Peyer's patch (tissue), 4 donors: ENCODE measurements at regions not wholly inside any gene's neighbourhood (a gene's known extent, or its start where the extent isn't known, plus 50 kb on each side); places are given as distances from the start of the nearest gene placed in this dataset.
A peak's percentile ranks its signal among the peaks of the same experiment; 100 is the strongest.

Experiments used
- DNase-seq, 3 donors: peaks; one replicate each; pipeline ENCODE4 v3.0.0-alpha.2; 2017 to 2019
- H3K27ac ChIP-seq, 4 donors: fragments of 200-600 bp; sonication (generic); one replicate each; pipeline ENCODE4 v1.5.1; 2016 to 2019
- H3K27me3 ChIP-seq, 2 donors: fragments of 200-600 bp; sonication (generic); one replicate each; pipeline ENCODE4 v1.5.1; 2019
- H3K36me3 ChIP-seq, 3 donors: fragments of 200-600 bp; sonication (generic); one replicate each; pipeline ENCODE4 v1.5.1; 2016 to 2019
- H3K4me1 ChIP-seq, 4 donors: fragments of 200-600 bp; sonication (generic); one replicate each; pipeline ENCODE4 v1.5.1; 2016 to 2019
- H3K4me3 ChIP-seq, 4 donors: fragments of 200-600 bp; sonication (generic); 1 replicate in 3 of 4; 2 replicates in 1 of 4; pipeline ENCODE4 v1.5.1; 2016 to 2019; ENCODE audit warnings: mild to moderate bottlenecking in 1 of 4
- H3K9me3 ChIP-seq, 4 donors: fragments of 200-600 bp; sonication (generic); one replicate each; pipeline ENCODE4 v1.5.1; 2016 to 2019; ENCODE audit warnings: mild to moderate bottlenecking in 1 of 4
- POLR2A ChIP-seq, 2 donors: fragments of 450-650 bp; IDR thresholded peaks; one replicate each; pipeline ENCODE4 v1.5.1; 2017; ENCODE audit warnings: antibody characterized with exemption in 2 of 2, mild to moderate bottlenecking in 2 of 2, moderate library complexity in 2 of 2
- TF ChIP-seq, protein P1 (sequence below), 6 experiments: fragments of 450-650 bp in 4 of 6; fragments of 200-600 bp in 2 of 6; sonication (generic) in 1 of 6; IDR thresholded peaks; one replicate each; pipeline ENCODE4 v1.5.1; 2017 to 2019; ENCODE audit warnings: antibody characterized with exemption in 6 of 6, mild to moderate bottlenecking in 3 of 6, moderate library complexity in 1 of 6

DNA sequence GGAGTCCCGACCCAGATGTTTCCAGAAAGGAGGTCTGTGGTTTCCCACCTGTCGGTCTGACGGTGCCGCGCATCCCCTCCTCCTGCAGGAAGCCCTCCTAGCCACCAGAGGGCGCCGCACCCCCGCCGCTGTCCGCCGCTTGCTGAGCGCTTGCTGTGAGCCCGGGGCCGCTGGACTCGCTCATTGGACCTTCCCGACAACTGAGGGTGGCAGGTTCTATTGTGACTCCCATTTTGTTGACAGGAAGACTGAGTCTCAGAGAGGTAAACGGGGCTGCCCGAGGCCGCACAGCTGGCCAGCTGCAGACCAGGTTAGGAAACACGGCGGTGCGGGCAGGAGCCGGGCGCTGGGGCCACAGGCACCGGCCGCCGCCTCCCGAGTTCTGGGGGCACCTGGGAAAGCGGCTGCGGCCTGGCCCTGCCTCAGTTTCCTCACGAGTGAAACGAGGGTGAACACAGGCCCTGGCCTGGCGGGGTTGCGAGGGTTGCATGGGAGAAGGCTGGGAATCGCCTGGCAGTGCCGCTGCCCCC is 191.1 kb upstream of the CIBAR2 start:
- Histone ChIP-seq H3K9me3 (no peaks in the 10 kb centered on the region), H3K27ac (no peak overlapping the region), H3K27me3 (no peaks in the 10 kb centered on the region), H3K4me3 (peak overlapping the region in 2 of 4 donors; percentile 3 to 19), H3K4me1 (peaks cover 0 to 22% (median 12%) of the 10 kb centered on the region in 4 donors), H3K36me3 (no peaks in the 10 kb centered on the region)
- TF ChIP-seq, protein P1, sequence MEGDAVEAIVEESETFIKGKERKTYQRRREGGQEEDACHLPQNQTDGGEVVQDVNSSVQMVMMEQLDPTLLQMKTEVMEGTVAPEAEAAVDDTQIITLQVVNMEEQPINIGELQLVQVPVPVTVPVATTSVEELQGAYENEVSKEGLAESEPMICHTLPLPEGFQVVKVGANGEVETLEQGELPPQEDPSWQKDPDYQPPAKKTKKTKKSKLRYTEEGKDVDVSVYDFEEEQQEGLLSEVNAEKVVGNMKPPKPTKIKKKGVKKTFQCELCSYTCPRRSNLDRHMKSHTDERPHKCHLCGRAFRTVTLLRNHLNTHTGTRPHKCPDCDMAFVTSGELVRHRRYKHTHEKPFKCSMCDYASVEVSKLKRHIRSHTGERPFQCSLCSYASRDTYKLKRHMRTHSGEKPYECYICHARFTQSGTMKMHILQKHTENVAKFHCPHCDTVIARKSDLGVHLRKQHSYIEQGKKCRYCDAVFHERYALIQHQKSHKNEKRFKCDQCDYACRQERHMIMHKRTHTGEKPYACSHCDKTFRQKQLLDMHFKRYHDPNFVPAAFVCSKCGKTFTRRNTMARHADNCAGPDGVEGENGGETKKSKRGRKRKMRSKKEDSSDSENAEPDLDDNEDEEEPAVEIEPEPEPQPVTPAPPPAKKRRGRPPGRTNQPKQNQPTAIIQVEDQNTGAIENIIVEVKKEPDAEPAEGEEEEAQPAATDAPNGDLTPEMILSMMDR (IDR thresholded peaks at IDR 0.05): peak; percentile 87 to 98 (median 92)
- TF ChIP-seq POLR2A (IDR thresholded peaks at IDR 0.05): no peak
- peak; percentile 53 to 81 (median 77) for DNase-seq

DNA sequence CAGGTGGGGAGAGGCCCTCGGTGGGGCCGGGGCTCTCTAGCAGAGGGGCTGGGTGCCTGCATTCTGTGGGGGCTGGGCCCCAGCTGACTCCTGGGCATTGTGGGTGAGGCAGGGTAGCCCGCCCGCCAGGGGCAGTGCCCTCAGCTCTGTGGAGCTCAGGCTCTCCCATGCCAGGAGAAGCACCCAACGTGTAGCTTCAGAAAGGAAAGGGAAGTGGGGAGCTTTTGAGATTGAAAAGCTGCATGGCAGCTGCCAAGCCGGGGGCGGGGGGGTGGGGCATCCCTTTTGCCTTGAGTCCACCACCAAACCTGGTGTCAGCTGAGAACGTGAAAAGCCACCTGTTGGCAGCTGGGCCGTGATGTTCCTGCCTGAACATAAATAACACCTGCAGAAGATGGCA is 192.1 kb upstream of the CIBAR2 start:
- TF ChIP-seq POLR2A (IDR thresholded peaks at IDR 0.05): no peak
- TF ChIP-seq, protein P1 (IDR thresholded peaks at IDR 0.05): no peak
- H3K36me3 ChIP-seq: no peaks in the 10 kb centered on the region
- no peak overlapping the region for H3K4me3 ChIP-seq
- peak in 1 of 3 donors; percentile 43 for DNase-seq
- no peak overlapping the region for H3K27ac ChIP-seq
- H3K9me3 ChIP-seq: no peaks in the 10 kb centered on the region
- peaks cover 0 to 25% (median 18%) of the 10 kb centered on the region in 4 donors for H3K4me1 ChIP-seq
- H3K27me3 ChIP-seq: no peaks in the 10 kb centered on the region

DNA sequence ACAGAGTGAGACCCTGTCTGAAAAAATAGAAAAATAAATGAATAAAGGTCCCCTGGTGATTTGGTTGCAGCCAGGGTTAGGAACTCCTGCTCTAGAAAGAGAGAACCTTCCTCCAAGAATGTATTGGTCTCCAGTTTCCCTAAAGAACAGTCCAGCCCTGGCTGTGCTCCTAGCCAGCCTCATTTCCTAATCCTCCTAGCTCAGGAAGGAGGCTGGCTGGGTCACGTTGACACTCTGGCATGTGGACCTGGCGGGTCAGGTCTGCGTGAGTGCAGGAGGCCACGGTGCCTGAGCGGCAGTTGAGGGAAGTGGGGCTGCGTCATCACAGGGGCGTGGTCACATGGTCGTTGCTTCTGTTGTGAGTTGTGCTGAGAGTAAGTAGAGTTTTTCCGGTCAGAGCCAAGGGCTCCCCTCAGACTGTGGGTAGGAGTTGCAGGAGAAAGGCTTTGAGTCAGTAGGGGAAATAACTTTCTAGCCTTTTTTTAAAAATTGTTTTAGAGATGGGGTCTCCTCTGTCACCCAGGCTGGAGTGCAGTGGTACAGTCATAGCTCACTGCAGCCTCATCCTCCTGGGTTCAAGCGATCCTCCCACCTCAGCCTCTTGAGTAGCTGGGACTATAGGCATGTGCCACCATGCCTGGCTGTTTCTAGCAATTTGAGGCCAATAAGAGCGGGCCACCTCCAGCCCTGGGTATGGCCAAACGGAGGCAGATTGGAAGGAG is 194.0 kb upstream of the CIBAR2 start:
- H3K27me3 ChIP-seq: no peaks in the 10 kb centered on the region
- H3K4me3 ChIP-seq: no peak overlapping the region
- peaks cover 0 to 41% (median 29%) of the 10 kb centered on the region in 4 donors for H3K4me1 ChIP-seq
- TF ChIP-seq, protein P1 (IDR thresholded peaks at IDR 0.05): no peak
- TF ChIP-seq POLR2A (IDR thresholded peaks at IDR 0.05): no peak
- H3K27ac ChIP-seq: peak overlapping the region in 3 of 4 donors; percentile 6 to 59 (median 35)
- peak; percentile 78 to 96 (median 95) for DNase-seq
- no peaks in the 10 kb centered on the region for H3K36me3 ChIP-seq
- H3K9me3 ChIP-seq: no peaks in the 10 kb centered on the region

DNA sequence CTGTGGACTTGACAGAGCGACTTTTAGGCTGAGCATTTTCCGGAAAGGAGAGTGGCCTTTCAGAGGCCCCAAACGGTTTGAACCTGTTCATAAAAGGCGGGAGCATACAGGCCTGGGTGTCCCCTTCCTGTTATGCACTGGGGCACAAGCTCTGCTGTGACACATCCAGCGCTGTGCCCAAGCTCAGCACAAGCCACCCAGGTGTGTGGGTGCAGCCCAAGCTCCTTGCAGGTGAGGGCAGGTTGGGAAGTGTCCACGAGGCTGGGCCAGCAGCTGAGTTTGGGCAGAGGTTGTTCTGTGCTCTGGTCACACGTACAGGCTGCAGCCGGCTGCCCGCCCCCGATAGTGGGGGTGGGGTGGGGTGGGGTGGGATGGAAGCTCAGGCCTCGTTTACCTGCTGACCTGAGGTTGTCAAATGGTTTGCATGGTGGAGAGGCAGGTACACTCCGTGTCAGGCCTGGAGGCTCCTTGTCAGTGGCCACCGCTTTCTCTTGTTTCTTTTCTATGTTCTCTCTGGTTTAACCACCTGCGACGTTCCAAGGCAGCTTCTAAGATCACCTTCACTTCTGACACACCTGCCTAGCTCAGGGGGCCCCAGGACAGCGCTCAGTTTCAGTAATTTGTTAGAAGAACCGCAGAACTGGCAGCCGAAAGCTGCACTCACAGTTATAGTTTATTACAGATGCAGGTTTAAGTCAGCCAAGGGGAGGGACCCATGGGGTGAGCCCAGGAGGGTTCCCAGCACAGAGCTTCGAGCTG is 194.7 kb upstream of the CIBAR2 start:
- DNase-seq: no peak
- Histone ChIP-seq H3K4me3 (no peak overlapping the region), H3K4me1 (peaks cover 0 to 42% (median 34%) of the 10 kb centered on the region in 4 donors), H3K36me3 (no peaks in the 10 kb centered on the region), H3K27ac (peak overlapping the region in 2 of 4 donors; percentile 35 to 59), H3K27me3 (no peaks in the 10 kb centered on the region), H3K9me3 (no peaks in the 10 kb centered on the region)
- TF ChIP-seq, protein P1 (IDR thresholded peaks at IDR 0.05): no peak
- TF ChIP-seq POLR2A (IDR thresholded peaks at IDR 0.05): no peak

DNA sequence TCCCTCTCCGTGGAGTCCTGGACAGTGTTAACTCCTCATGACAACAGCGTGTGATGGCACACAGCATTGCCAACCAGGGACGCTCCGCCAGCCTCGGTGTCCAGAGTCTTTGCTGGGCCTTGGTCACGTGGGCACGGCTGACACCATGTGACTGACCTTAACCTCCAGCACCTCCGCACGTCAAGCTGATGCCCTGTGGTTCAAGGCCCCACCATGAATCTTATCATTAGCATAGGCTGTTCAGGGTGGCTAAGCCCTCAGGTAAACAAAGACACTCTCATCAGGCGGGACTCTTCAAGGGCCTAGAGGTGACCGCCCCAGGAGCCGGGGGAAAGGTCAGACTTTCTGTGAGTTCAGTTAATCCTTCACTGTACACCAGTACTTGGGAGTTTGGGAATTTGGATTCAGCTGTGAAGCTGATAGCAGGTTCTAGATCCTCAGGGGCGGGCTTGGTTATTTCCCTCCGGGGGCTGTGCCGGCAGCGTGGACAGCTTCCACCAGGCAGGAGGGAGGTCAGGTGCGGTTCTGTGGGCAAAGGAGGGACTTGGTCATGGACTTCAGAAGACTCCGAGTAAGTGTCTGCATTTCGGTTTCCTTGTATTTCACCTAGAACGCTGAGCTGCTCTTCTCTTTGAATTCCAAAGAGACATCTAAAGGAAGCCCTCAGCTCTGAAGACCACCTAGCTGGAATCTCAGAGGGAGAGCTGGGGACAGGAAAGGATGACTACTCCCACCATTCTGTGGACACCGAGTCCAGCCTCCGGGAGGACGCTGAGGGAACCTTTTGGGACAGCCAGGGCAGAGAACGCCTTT is 195.5 kb upstream of the CIBAR2 start:
- no peaks in the 10 kb centered on the region for H3K27me3 ChIP-seq
- DNase-seq: no peak
- no peak overlapping the region for H3K4me3 ChIP-seq
- peak overlapping the region in 1 of 4 donors; percentile 88 for H3K27ac ChIP-seq
- peaks cover 0 to 42% (median 34%) of the 10 kb centered on the region in 4 donors for H3K4me1 ChIP-seq
- TF ChIP-seq, protein P1 (IDR thresholded peaks at IDR 0.05): no peak
- no peak for TF ChIP-seq POLR2A (IDR thresholded peaks at IDR 0.05)
- no peaks in the 10 kb centered on the region for H3K36me3 ChIP-seq
- no peaks in the 10 kb centered on the region for H3K9me3 ChIP-seq
